NCI-H526 (cell line): ENCODE measurements at regions not wholly inside any gene's neighbourhood (a gene's known extent, or its start where the extent isn't known, plus 50 kb on each side); places are given as distances from the start of the nearest gene placed in this dataset.
A peak's percentile ranks its signal among the peaks of the same experiment; 100 is the strongest.

Source experiments
- DNase-seq, 2 experiments: peaks; one replicate each; lab custom pipeline; 2025; lab: John Stamatoyannopoulos, UW

DNA sequence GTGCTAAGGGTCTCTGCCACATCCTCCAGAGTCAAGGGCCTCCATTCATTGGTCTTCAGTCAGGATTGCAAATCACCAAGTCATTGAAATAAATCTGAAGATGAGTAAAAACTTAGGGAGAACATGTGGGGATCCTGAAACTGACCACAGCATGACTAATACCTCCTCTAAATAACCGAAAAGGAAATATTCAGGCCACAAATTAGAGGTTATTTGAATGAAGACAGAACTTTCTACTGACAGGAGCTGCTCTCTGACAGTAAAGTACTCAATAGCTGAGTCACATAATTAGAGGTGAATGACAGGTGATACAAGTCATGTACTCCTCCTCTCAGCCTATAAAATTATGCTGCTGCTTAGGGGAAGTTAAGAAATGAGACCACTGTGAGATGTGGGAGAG lies 240.2 kb upstream of the F9 start:
- no peak for DNase-seq

- DNase-seq: no peak
Observed at GRCh38 chrX:139287155-139287924, 243.2 kb upstream of the F9 start.

GRCh38 chrX:139286342-139286741 lies 244.2 kb upstream of the F9 start:
- DNase-seq: no peak

GRCh38 chrX:139267851-139268250 lies 262.7 kb upstream of the F9 start:
- no peak for DNase-seq

- DNase-seq: no peak
Observed at GRCh38 chrX:139246295-139246694, 284.2 kb upstream of the F9 start.

GRCh38 chrX:139237141-139237540 lies 293.4 kb upstream of the F9 start:
- no peak for DNase-seq

- DNase-seq: no peak
Observed at GRCh38 chrX:139234898-139235297, 295.6 kb upstream of the F9 start.

DNA sequence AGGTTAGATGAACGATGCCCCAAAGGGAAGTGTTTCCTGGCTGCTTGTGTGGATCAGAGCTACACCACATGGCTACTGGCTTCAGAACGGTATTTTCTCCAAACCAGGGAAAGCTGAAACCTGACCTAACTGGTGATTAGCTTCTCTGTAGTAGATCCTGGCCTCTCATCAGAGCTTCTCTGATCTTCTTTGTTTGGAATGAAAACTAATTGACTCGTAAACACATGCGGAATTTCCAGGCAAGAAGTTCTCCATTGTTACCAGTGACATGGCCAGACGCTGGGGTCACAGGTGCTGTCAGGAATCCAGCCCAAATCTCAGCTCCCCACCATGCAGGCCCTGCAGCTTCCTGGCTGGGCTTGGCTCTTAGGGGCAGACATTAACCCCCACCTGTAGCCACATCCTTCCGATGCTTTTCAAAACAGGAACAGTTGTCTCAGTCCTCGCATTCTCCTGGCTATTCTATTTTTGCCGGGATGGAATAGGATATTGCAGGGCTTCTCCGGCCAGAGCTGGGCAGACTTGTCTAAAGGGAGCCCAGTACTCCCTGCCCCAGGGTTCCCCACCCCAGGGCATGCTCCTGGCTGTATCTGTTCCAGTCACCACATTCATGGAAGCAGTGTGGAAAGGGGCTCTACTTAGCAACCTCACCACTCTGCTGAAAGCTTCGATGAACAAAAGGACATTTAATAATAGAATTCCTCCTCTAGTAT lies 305.4 kb upstream of the F9 start:
- DNase-seq: no peak

DNA sequence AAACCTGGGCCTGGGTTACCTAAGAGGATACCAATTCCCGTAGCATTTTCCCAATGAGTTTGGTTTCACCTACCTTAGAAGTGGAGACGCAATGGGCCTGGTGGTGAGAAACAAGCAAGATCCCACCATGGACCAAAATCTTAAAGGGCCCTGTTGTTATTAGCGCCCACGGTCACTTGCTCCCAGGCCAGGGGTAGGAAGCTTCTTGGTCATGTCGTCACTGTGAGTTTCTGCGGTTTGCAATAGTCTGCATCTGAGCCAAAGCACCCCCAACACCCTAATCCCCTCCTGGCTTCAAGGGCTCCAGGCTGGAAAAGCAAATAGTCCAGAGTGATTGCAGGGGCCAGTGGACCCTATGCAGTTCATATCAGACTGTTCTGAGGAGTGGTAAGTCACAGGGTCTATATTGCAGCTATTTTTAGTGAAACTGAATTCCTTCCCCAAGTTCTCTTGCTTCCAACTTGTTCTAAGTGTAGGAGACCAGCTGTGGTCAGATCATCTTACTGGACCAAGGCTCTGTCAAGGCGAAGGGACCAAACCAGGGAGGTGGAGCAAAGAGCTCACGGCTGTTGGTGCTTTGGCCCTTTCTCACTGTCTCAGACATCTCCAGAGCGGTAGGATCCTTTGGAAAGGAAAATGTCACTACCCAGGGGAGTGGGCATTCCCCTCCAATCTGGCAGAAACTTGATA lies 307.9 kb upstream of the F9 start:
- DNase-seq: no peak

- DNase-seq: no peak
Observed at GRCh38 chrX:139213241-139213709, 317.3 kb upstream of the F9 start.

GRCh38 chrX:139211568-139212182 lies 318.9 kb upstream of the F9 start:
- no peak for DNase-seq

DNA sequence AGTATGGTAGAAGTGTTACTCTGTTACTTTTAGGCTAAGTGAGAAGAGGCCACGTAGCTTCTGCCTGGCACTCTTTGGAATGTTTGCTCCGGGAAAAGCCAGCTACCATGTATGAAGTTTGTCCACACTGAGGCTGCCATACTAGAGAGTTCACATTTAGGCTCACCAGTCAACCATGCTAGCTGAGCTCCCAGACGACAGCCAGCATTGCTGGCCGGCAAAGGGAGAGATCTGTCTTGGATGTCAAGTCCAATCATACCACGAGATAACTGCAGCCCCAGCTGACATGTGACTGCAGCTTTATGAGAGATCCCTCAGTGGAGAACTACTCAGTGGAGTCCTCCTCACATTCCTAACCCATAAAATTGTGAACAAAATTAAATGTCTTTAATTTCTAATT lies 321.2 kb upstream of the F9 start:
- DNase-seq: no peak

- DNase-seq: no peak
Observed at GRCh38 chrX:139207655-139208054, 322.9 kb upstream of the F9 start.

- no peak for DNase-seq
Observed at GRCh38 chrX:139206914-139207313, 323.6 kb upstream of the F9 start.

- peak in 1 of 2 experiments; percentile 45 for DNase-seq
Observed at GRCh38 chrX:139204898-139205667, 325.5 kb upstream of the F9 start.

GRCh38 chrX:139204571-139204897 lies 326.0 kb upstream of the F9 start:
- DNase-seq: no peak

DNA sequence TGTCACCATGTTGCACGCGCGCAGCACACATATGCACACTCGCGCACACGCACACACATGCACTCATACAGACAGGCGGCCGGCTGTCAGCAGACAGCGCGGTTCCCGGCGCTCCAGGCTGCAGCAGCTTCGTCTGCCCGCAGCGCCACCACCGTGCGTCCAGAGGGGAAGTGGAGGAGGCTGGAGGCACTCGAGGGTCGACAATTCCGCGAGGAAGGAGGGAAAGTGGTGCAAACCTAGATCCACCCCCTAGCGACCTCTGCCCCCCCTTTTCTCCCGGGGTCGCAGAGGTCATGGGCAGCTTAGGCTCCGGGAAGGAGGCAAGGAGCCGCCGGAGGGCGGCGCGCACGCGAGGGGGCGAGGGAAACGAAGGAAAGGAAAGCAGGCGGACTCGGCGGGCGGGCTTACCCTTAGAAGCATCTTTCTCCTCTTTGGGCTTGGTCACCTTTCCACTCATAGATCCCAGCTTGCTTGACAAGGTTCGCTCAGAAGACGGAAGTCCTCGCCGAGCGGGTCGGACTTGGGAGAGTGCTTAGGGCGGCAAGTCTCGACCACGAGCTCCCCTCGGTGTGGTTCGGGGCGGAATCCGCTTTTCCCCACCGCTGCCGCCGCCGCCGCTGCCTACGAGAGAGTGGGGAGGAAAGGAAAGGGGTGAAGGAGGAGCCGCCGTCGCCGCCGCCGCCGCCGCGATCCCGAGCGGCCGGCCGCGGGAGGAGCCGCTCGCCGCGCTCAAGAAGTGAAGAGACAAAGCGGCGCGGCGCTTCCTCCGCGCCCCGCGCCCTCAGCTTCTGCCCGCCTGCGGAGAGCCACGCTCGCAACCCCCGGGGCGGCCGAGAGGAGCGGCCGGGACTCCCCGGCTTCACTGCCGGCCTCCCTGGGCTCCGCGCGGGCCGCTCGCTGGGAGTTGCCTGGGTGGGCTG lies 326.6 kb upstream of the F9 start:
- DNase-seq: peak in 1 of 2 experiments; percentile 31

DNA sequence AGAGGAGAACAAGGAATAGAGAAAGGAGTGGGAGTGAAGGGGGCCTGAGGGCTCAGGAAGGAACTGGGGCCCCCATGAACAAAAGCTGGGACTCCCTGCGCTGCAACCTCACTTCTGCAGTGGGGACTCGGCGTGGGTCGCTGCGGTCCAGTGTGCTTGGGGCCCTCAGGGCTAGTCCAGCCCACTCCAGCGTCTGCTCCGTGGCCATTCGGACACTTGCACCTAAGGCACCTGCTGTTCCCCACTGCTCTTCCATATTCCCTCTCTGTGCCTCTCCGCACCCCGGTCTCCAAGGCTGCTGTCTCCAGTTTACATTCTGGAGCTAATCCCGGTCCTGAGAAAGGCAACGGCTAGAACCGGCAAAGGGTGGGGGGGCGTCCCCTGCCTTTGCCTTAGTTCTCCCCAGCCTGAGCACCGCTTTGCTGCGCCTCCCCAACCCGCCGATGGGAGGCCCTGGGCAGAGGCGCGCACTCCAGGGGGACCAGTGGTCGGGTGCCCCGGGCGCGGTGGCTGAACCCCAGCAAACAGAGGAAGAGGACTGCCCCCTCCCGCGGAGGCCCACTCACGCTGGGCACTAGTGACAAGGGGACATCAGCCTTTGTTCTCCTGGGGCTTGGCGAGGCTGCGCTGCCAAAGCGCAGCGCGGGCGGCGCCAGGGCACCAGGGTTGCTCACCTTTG lies 327.7 kb upstream of the F9 start:
- DNase-seq: no peak

- DNase-seq: no peak
Observed at GRCh38 chrX:139201924-139202323, 328.6 kb upstream of the F9 start.

- DNase-seq: no peak
Observed at GRCh38 chrX:139200793-139201192, 329.7 kb upstream of the F9 start.
